WI38 (cell line): ENCODE measurements at regions not wholly inside any gene's neighbourhood (a gene's known extent, or its start where the extent isn't known, plus 50 kb on each side); places are given as distances from the start of the nearest gene placed in this dataset.

Source experiments
- H3K4me3 ChIP-seq: 2 replicates; pipeline ENCODE4 v1.5.1; 2011; ENCODE audit warnings: low read depth, mild to moderate bottlenecking, control low read depth, low read length
- TF ChIP-seq, protein P1 (sequence below): IDR thresholded peaks from 2 replicates; pipeline ENCODE4 v1.5.1; 2012; ENCODE audit warnings: low read depth, mild to moderate bottlenecking, control low read depth, low read length

DNA sequence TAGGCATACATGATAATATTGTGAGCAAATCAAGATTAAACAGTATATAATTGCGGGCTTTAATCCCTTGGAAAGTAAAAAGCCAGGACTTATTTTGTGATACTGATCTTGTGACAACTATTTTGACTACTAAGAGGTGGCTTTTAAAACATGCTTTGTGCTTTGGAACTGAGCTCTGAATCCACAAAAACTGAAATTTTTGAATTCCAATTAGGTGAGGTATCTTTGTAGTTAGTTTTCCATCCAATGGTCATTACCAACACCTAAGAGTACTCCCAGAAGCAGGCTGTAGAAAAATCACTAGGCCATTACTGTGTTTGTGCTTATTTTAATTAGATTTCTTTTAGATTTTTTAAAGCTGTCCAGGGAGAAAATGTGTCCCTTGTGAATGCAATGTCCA is 559.5 kb upstream of the WWC1 start:
- TF ChIP-seq, protein P1, sequence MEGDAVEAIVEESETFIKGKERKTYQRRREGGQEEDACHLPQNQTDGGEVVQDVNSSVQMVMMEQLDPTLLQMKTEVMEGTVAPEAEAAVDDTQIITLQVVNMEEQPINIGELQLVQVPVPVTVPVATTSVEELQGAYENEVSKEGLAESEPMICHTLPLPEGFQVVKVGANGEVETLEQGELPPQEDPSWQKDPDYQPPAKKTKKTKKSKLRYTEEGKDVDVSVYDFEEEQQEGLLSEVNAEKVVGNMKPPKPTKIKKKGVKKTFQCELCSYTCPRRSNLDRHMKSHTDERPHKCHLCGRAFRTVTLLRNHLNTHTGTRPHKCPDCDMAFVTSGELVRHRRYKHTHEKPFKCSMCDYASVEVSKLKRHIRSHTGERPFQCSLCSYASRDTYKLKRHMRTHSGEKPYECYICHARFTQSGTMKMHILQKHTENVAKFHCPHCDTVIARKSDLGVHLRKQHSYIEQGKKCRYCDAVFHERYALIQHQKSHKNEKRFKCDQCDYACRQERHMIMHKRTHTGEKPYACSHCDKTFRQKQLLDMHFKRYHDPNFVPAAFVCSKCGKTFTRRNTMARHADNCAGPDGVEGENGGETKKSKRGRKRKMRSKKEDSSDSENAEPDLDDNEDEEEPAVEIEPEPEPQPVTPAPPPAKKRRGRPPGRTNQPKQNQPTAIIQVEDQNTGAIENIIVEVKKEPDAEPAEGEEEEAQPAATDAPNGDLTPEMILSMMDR: no peak
- H3K4me3 ChIP-seq: no peak overlapping the region

DNA sequence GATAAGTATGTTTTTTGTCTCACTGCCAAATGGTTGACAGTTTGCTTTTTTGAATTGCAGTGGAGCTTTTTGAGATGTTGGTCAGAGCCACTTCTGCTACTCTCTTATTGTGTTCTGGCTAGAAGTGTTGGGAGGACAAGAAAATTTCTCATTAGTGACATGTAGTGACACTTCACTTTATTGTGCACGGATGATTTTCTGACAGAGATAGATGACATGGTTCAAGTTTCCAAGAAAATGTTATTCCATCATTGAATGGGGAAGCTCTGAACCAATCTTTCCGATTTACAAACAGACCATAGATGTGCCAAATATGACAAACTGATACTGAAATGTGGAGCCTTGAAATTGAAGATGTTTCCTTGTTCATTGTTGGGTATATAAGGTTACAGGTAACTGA is 558.9 kb upstream of the WWC1 start:
- no peak overlapping the region for H3K4me3 ChIP-seq
- TF ChIP-seq, protein P1: no peak

DNA sequence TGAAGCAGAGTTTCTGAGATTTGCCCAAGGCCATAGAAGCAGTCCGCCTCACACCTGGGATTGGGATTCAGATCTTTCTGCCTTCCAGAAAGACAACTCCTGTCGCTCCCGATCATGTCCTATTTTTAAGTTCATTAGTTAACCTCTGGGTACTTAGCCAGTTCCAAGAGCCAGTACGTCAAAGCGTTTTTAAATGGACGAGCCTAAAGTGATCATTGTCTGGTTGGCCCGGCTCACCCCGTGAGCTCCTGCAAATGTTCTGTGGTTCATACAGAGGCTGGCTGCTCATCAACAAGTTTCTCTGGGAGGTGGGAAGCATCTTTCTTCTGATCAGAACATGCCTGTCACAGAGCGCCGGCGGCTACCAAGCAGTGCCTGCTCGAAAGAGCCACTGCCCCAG is 554.5 kb upstream of the WWC1 start:
- no peak overlapping the region for H3K4me3 ChIP-seq
- TF ChIP-seq, protein P1: no peak

DNA sequence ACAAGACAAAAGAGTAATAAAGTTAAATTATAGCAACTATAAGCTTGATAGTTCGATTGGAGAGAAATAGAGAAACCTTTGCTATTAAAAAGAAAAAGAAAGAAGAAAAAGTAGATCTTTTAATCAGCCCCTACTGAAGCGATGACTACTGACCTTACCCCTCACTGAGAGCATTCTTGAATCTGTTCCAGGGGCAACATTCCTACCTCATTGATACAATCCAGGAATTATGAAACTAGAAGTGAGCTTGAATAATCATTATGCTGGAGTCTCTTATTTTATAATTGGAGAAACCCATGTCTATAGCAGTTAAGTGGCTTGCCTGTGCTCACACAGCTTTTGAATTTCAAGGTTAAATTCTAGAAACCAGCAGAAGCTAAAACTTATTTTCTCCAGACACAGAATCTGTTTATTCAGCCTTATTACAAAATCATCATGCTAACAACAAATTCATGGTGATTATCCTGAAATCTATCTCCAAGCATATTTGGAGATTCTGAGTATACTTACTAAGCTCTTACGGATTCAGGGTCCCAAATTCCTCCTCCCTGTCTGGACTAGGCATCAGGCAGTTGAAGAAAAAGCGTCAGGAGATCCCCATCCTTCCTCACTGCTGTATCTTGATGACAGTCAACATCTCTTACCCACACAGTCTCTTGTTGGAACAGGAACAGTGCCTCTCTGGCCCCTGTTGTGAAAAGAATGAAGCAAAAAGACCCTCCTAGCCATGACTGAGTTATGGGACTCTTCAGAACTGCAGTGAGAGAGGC is 547.6 kb upstream of the WWC1 start:
- TF ChIP-seq, protein P1: no peak
- no peak overlapping the region for H3K4me3 ChIP-seq

DNA sequence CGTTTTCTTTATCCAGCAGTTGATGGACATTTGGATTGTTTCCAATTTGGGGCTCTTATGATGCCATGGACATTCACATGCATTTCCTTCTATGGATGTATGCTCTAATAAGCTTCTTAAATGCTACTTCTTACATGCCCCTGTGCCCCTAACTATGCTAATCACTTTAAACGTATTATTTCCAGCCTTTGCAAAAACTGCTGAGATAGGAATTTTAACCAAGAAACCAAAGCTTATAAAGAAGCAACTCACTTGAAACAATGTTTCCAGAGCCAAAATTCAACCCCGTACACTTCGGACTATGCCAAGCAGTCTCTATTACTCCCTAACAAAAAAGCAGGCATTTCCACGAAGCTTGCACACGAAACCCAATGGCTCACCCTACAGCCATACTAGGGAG is 545.6 kb upstream of the WWC1 start:
- TF ChIP-seq, protein P1: no peak
- H3K4me3 ChIP-seq: no peak overlapping the region

DNA sequence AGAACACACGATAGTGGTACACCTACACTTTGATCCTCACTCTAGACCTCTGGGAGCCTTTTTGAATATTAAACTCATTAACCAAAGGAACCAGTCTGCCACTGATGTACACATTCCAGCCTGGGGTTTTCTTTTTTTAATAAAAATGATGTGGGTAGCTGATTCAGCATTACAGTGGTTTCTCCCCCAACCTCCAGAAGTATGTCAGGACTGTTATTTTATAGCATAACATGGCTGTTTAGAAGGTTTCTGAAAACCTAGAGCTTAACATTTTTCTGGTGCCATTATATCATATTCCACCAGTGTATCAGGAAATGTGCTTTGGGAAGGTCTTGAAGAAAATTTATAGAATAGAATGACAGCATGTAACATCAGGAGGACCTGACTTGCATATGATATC is 540.9 kb upstream of the WWC1 start:
- TF ChIP-seq, protein P1: no peak
- no peak overlapping the region for H3K4me3 ChIP-seq

DNA sequence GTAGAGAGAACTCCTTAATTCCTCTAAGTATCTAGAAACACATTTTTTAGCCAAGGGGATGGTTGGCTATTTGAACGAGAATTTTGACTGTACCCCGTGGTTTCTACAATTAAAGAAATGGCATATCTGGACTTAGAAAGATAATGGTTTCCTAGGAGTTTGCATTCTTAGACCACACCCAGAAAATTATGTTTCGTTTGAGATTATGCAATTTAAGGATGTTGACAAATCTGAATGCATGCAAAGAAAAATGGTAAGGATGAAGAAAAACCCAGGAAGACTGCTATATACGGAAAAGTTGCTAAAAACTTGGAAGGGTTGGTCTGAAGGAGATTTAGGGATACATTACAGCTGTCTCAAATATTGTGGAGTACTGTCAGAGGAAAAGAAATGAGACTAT is 538.5 kb upstream of the WWC1 start:
- TF ChIP-seq, protein P1: no peak

More for the DNA sequence above, 538.5 kb upstream of the WWC1 start:
- H3K4me3 ChIP-seq: no peak overlapping the region
